Osteoblast (primary cell): ENCODE measurements at regions not wholly inside any gene's neighbourhood (a gene's known extent, or its start where the extent isn't known, plus 50 kb on each side); places are given as distances from the start of the nearest gene placed in this dataset.
"Not testable (repeated sequence)": the region's sequence is repeated elsewhere in the genome, so short reads cannot be mapped to it uniquely, and the experiment has no call there.

ENCODE experiments used
- DNase-seq: peaks from one replicate; pipeline ENCODE4 v3.0.0; 2011; ENCODE audit warnings: low spot score, mixed read lengths; ENCODE audit not compliant: insufficient read length; ENCODE audit errors: missing footprints
- H2AFZ ChIP-seq: 2 replicates; pipeline ENCODE4 v1.6.0; 2011; ENCODE audit warnings: mild to moderate bottlenecking, low read length
- H3K27ac ChIP-seq: 2 replicates; pipeline ENCODE4 v1.5.1; 2011; ENCODE audit warnings: mild to moderate bottlenecking, low read depth, low read length, moderate library complexity
- H3K27me3 ChIP-seq: 2 replicates; pipeline ENCODE4 v1.6.0; 2012; ENCODE audit warnings: mild to moderate bottlenecking, control low read depth, inconsistent platforms, low read length, moderate library complexity; ENCODE audit not compliant: insufficient read depth
- H3K36me3 ChIP-seq: 2 replicates; pipeline ENCODE4 v1.5.1; 2011; ENCODE audit warnings: mild to moderate bottlenecking, low read length, control low read depth, moderate library complexity; ENCODE audit not compliant: insufficient read depth
- H3K4me1 ChIP-seq: 2 replicates; pipeline ENCODE4 v1.5.1; 2011; ENCODE audit warnings: mild to moderate bottlenecking, low read length, control low read depth, moderate library complexity; ENCODE audit not compliant: insufficient read depth
- H3K4me2 ChIP-seq: 2 replicates; pipeline ENCODE4 v1.6.0; 2011; ENCODE audit warnings: mild to moderate bottlenecking, low read length; ENCODE audit not compliant: insufficient read depth
- H3K4me3 ChIP-seq: fragments of 200-600 bp; sonication (generic); 3 replicates; pipeline ENCODE4 v1.5.1; 2012; ENCODE audit warnings: mild to moderate bottlenecking, low read length, inconsistent platforms; ENCODE audit not compliant: insufficient read depth
- H3K79me2 ChIP-seq: 2 replicates; pipeline ENCODE4 v1.6.0; 2012; ENCODE audit warnings: mild to moderate bottlenecking, low read length, control low read depth, inconsistent platforms; ENCODE audit not compliant: insufficient read depth
- H3K9me3 ChIP-seq: 2 replicates; pipeline ENCODE4 v1.5.1; 2011; ENCODE audit warnings: low read depth, low read length, control low read depth
- H4K20me1 ChIP-seq: 2 replicates; pipeline ENCODE4 v1.6.0; 2012; ENCODE audit warnings: mild to moderate bottlenecking, low read length, control low read depth; ENCODE audit not compliant: insufficient read depth
- CTCF ChIP-seq: IDR thresholded peaks from 2 replicates; pipeline ENCODE4 v1.5.1; 2011; ENCODE audit warnings: mild to moderate bottlenecking, low read depth, low read length, moderate library complexity; ENCODE audit errors: extremely low read depth

- Histone ChIP-seq H3K4me1 (peaks cover 7% of the 10 kb centered on the region), H3K4me3 (no peak overlapping the region), H3K9me3 (no peaks in the 10 kb centered on the region), H4K20me1 (no peaks in the 10 kb centered on the region), H2AFZ (no peak overlapping the region), H3K36me3 (no peaks in the 10 kb centered on the region), H3K27ac (no peak overlapping the region), H3K79me2 (no peaks in the 10 kb centered on the region), H3K27me3 (peaks cover 2% of the 10 kb centered on the region), H3K4me2 (peak overlapping the region; percentile 51)
- TF ChIP-seq CTCF, result peak; percentile 33
- no peak for DNase-seq
Observed at GRCh38 chr17:27206447-27206846, 87.5 kb upstream of the WSB1 start.

GRCh38 chr17:27207073-27207513, 86.8 kb upstream of the WSB1 start:
- Histone ChIP-seq H3K79me2 (no peaks in the 10 kb centered on the region), H2AFZ (no peak overlapping the region), H4K20me1 (no peaks in the 10 kb centered on the region), H3K36me3 (no peaks in the 10 kb centered on the region), H3K9me3 (no peaks in the 10 kb centered on the region), H3K4me3 (no peak overlapping the region), H3K27me3 (peaks cover 2% of the 10 kb centered on the region), H3K27ac (peak overlapping the region; percentile 24), H3K4me1 (peaks cover 7% of the 10 kb centered on the region), H3K4me2 (peak overlapping the region; percentile 51)
- TF ChIP-seq CTCF, result no peak
- no peak for DNase-seq

- DNase-seq, H3K9me3 ChIP-seq, H3K79me2 ChIP-seq, H2AFZ ChIP-seq, H3K27me3 ChIP-seq, H4K20me1 ChIP-seq, H3K36me3 ChIP-seq, H3K27ac ChIP-seq, H3K4me3 ChIP-seq, H3K4me1 ChIP-seq, H3K4me2 ChIP-seq: not testable (repeated sequence)
Observed at GRCh38 chr17:27208370-27208769, 85.5 kb upstream of the WSB1 start.

GRCh38 chr17:27209316-27209715, 84.6 kb upstream of the WSB1 start:
- DNase-seq, result no peak
- no peaks in the 10 kb centered on the region for H3K79me2 ChIP-seq
- no peak for TF ChIP-seq CTCF

GRCh38 chr17:27210809-27211208, 83.1 kb upstream of the WSB1 start:
- not testable (repeated sequence) for H3K4me3 ChIP-seq, H4K20me1 ChIP-seq, H3K36me3 ChIP-seq, H3K27me3 ChIP-seq, H3K79me2 ChIP-seq, H3K9me3 ChIP-seq, H3K4me1 ChIP-seq, H3K27ac ChIP-seq, H2AFZ ChIP-seq, H3K4me2 ChIP-seq, DNase-seq

More at GRCh38 chr17:27209316-27209715, 84.6 kb upstream of the WSB1 start:
- Histone ChIP-seq H3K4me3 (no peak overlapping the region), H3K36me3 (no peaks in the 10 kb centered on the region), H3K9me3 (no peaks in the 10 kb centered on the region), H4K20me1 (no peaks in the 10 kb centered on the region), H3K27me3 (no peaks in the 10 kb centered on the region), H2AFZ (no peak overlapping the region), H3K4me2 (no peak overlapping the region), H3K4me1 (peaks cover 7% of the 10 kb centered on the region), H3K27ac (no peak overlapping the region)
